ENCODE measurements at regions not wholly inside any gene's neighbourhood (a gene's known extent, or its start where the extent isn't known, plus 50 kb on each side); places are given as distances from the start of the nearest gene placed in this dataset.

DNA sequence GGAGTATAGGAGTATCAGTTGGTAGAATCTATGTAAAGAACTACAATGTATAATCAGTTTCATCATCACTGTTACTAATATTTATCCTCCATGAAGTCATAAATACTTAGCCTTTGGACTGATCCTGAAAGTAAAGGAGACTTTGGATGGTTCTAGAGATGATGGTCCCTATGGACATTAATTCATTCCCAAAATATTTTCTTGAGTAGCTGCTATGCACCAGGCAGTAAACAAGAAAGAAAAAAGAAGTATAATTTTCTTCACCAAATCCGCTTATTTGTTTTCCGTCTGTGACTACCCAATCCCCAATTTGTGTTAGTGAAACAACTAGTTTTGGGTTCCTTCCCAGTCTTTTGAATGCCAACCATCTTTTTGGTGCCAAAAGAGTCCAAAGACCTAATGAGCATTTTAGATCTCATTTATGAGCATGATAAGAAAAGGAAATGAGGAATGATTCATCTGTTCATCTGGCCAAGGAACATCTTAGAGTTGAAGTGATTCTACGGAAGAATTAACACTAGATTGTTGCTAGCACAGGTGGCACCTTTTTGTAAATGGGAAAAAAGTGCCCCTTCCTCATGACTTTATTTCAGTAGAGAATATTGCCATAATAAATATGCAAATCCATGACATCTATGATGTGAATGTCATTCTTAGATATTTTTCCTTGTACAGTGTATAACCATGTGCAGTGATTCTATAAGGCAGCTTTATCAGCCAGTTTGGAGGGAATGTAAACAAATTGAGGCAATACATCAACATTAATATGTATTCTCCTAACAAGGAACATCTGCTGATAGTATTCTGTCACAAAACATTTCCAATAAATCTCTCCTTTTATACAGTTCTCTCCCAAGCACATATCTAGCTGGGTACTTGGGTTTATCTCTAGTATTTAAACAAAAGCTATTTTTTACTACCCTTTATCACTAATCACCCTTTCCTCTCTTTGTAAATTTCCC is 85.1 kb upstream of the CCDC91 start:
- H3K4me3 ChIP-seq (ENCODE audit: low read length) = no peak overlapping the region
- TF ChIP-seq, protein P1, sequence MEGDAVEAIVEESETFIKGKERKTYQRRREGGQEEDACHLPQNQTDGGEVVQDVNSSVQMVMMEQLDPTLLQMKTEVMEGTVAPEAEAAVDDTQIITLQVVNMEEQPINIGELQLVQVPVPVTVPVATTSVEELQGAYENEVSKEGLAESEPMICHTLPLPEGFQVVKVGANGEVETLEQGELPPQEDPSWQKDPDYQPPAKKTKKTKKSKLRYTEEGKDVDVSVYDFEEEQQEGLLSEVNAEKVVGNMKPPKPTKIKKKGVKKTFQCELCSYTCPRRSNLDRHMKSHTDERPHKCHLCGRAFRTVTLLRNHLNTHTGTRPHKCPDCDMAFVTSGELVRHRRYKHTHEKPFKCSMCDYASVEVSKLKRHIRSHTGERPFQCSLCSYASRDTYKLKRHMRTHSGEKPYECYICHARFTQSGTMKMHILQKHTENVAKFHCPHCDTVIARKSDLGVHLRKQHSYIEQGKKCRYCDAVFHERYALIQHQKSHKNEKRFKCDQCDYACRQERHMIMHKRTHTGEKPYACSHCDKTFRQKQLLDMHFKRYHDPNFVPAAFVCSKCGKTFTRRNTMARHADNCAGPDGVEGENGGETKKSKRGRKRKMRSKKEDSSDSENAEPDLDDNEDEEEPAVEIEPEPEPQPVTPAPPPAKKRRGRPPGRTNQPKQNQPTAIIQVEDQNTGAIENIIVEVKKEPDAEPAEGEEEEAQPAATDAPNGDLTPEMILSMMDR (conservative IDR thresholded peaks at IDR 0.05; ENCODE audit: low read length) = no peak
- no peak for DNase-seq (ENCODE audit: low read depth)

DNA sequence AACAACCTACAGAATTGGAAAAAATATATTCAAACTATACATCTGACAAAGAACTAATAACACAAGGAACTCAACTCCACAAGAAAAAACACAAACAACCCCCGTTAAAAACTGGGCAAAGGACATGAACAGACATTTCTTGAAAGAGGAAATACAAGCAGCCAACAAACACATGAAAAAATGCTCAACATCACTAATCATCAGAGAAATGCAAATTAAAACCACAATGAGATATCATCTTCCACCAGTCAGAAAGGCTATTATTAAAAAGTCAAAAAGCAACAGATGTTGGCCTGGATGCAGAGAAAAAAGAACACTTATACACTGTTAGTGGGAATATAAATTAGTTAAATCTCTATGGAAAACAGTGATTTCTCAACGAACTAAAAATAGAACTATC is 82.6 kb upstream of the CCDC91 start:
- TF ChIP-seq, protein P1 (conservative IDR thresholded peaks at IDR 0.05; ENCODE audit: low read length) = no peak
- DNase-seq (ENCODE audit: low read depth) = peak; percentile 30
- no peak overlapping the region for H3K4me3 ChIP-seq (ENCODE audit: low read length)

DNA sequence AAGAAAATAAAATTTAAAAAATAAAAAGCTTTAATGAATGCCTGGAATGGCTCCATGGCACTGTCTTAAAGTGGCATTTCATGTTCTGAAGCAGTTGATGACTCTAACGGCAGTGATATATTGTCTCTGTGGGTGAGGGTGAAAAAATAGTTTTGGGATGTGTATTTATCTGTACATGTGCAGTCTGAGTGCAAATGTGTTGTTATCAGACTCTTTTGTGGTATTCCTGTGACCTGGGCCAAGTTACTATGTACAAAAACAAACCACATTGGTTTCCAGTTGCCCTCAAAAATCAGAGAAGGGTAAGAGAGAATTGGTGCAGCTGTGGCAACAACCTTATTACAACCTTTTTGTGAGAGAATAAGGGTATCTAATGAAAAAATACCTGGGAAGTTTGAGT is 81.7 kb upstream of the CCDC91 start:
- no peak overlapping the region for H3K4me3 ChIP-seq (ENCODE audit: low read length)
- DNase-seq (ENCODE audit: low read depth) = peak; percentile 21
- TF ChIP-seq, protein P1 (conservative IDR thresholded peaks at IDR 0.05; ENCODE audit: low read length) = no peak

GRCh38 chr12:28110329-28110728 is 79.9 kb upstream of the CCDC91 start:
- TF ChIP-seq, protein P1 (conservative IDR thresholded peaks at IDR 0.05; ENCODE audit: low read length) = no peak
- no peak for DNase-seq (ENCODE audit: low read depth)
- no peak overlapping the region for H3K4me3 ChIP-seq (ENCODE audit: low read length)

- TF ChIP-seq, protein P1 (conservative IDR thresholded peaks at IDR 0.05; ENCODE audit: low read length) = no peak
- DNase-seq (ENCODE audit: low read depth) = peak; percentile 14
- H3K4me3 ChIP-seq (ENCODE audit: low read length) = no peak overlapping the region
Observed at GRCh38 chr12:28114488-28114887, 75.8 kb upstream of the CCDC91 start.

DNA sequence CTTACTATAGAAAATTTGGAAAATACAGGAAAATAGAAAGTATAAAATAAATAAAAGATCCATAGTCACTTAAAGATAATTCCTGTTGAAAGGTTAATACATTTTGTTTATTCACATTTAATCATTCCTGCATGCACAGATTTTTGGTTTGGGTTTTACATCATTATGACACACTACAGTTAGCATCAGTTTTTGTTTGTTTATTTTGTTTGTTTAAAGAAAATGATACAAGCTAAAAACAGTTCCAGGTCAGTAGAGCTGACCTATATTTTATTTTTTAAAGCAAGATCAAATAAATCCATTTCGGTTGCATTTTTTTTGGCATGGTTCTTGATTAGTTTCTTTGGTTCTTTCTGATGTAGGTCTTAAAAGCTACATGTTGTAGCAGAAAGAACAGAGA is 68.8 kb upstream of the CCDC91 start:
- no peak for DNase-seq (ENCODE audit: low read depth)
- H3K4me3 ChIP-seq (ENCODE audit: low read length) = no peak overlapping the region
- TF ChIP-seq, protein P1 (conservative IDR thresholded peaks at IDR 0.05; ENCODE audit: low read length) = no peak
